Suprapubic skin (tissue), 4 donors: ENCODE measurements at regions not wholly inside any gene's neighbourhood (a gene's known extent, or its start where the extent isn't known, plus 50 kb on each side); places are given as distances from the start of the nearest gene placed in this dataset.

Source experiments
- DNase-seq, 2 donors: peaks; one replicate each; pipeline ENCODE4 v3.0.0-alpha.2; 2019; ENCODE audit warnings: low spot score in 2 of 2
- H3K27ac ChIP-seq: fragments of 200-600 bp; sonication (generic); one replicate; pipeline ENCODE4 v1.5.1; 2019
- H3K27me3 ChIP-seq: fragments of 200-600 bp; sonication (generic); one replicate; pipeline ENCODE4 v1.5.1; 2019
- H3K36me3 ChIP-seq: fragments of 200-600 bp; sonication (generic); one replicate; pipeline ENCODE4 v1.5.1; 2019
- H3K4me1 ChIP-seq: fragments of 200-600 bp; sonication (generic); one replicate; pipeline ENCODE4 v1.5.1; 2019
- H3K4me3 ChIP-seq: fragments of 200-600 bp; sonication (generic); one replicate; pipeline ENCODE4 v1.5.1; 2019; ENCODE audit warnings: mild to moderate bottlenecking
- H3K9me3 ChIP-seq: fragments of 200-600 bp; sonication (generic); one replicate; pipeline ENCODE4 v1.5.1; 2019
- CTCF ChIP-seq, 2 donors: fragments of 200-600 bp in 1 of 2; fragments of 450-650 bp in 1 of 2; sonication (generic) in 1 of 2; IDR thresholded peaks; one replicate each; pipeline ENCODE4 v1.5.1; 2016 to 2019; ENCODE audit warnings: antibody characterized with exemption in 2 of 2, mild to moderate bottlenecking in 1 of 2, moderate library complexity in 1 of 2
- EP300 ChIP-seq: sonication (generic); formaldehyde crosslinking; IDR thresholded peaks from one replicate; pipeline ENCODE4 v1.6.1; 2017; ENCODE audit warnings: antibody characterized with exemption
- POLR2A ChIP-seq, 2 donors: fragments of 450-650 bp; IDR thresholded peaks; one replicate each; pipeline ENCODE4 v1.6.1; 2017; ENCODE audit warnings: antibody characterized with exemption in 2 of 2, mild to moderate bottlenecking in 2 of 2, moderate library complexity in 2 of 2
- POLR2AphosphoS5 ChIP-seq, 3 donors: sonication (generic); formaldehyde crosslinking; IDR thresholded peaks; one replicate each; pipeline ENCODE4 v1.6.1; 2017; ENCODE audit warnings: antibody characterized with exemption in 3 of 3
- WGBS: methylation state at CpG from one replicate; pipeline ENCODE4 v1.1.5; 2018; 5-methylcytosine and 5-hydroxymethylcytosine counted together

GRCh38 chr6:112739766-112740165 lies 392.6 kb downstream of the RFPL4B start:
- TF ChIP-seq POLR2A (IDR thresholded peaks at IDR 0.05) (no peak), EP300 (no peak), CTCF (IDR thresholded peaks at IDR 0.05) (no peak), POLR2AphosphoS5 (IDR thresholded peaks at IDR 0.05) (no peak)
- DNase-seq: no peak
- no peaks in the 10 kb centered on the region for H3K4me1 ChIP-seq
- no peaks in the 10 kb centered on the region for H3K36me3 ChIP-seq
- no peak overlapping the region for H3K27ac ChIP-seq
- no peaks in the 10 kb centered on the region for H3K27me3 ChIP-seq
- no peaks in the 10 kb centered on the region for H3K9me3 ChIP-seq
- no peak overlapping the region for H3K4me3 ChIP-seq

- Histone ChIP-seq H3K9me3 (no peaks in the 10 kb centered on the region), H3K4me3 (no peak overlapping the region), H3K27ac (no peak overlapping the region), H3K27me3 (no peaks in the 10 kb centered on the region), H3K36me3 (no peaks in the 10 kb centered on the region), H3K4me1 (no peaks in the 10 kb centered on the region)
- DNase-seq: no peak
- no peak for TF ChIP-seq POLR2A (IDR thresholded peaks at IDR 0.05)
- no peak for TF ChIP-seq CTCF (IDR thresholded peaks at IDR 0.05)
- TF ChIP-seq POLR2AphosphoS5 (IDR thresholded peaks at IDR 0.05): no peak
- TF ChIP-seq EP300: no peak
- WGBS: 92% methylated on average over 1 of the region's 1 CpG
Measured at GRCh38 chr6:112743323-112743722, 396.2 kb downstream of the RFPL4B start.

GRCh38 chr6:112744827-112745226 lies 397.7 kb downstream of the RFPL4B start:
- Histone ChIP-seq H3K27ac (no peak overlapping the region), H3K4me3 (no peak overlapping the region), H3K36me3 (no peaks in the 10 kb centered on the region), H3K27me3 (no peaks in the 10 kb centered on the region), H3K4me1 (no peaks in the 10 kb centered on the region), H3K9me3 (no peaks in the 10 kb centered on the region)
- TF ChIP-seq POLR2A (IDR thresholded peaks at IDR 0.05): no peak
- TF ChIP-seq EP300: no peak
- no peak for TF ChIP-seq POLR2AphosphoS5 (IDR thresholded peaks at IDR 0.05)
- TF ChIP-seq CTCF (IDR thresholded peaks at IDR 0.05): no peak
- 59% methylated on average over 4 of the region's 4 CpGs for WGBS
- DNase-seq: no peak

GRCh38 chr6:112745765-112746164 lies 398.6 kb downstream of the RFPL4B start:
- no peaks in the 10 kb centered on the region for H3K4me1 ChIP-seq
- DNase-seq: no peak
- H3K27ac ChIP-seq: no peak overlapping the region
- no peaks in the 10 kb centered on the region for H3K36me3 ChIP-seq
- WGBS: 47% methylated on average over 1 of the region's 1 CpG
- TF ChIP-seq POLR2A (IDR thresholded peaks at IDR 0.05): no peak
- no peak for TF ChIP-seq CTCF (IDR thresholded peaks at IDR 0.05)
- no peak for TF ChIP-seq POLR2AphosphoS5 (IDR thresholded peaks at IDR 0.05)
- TF ChIP-seq EP300: no peak
- H3K4me3 ChIP-seq: no peak overlapping the region
- no peaks in the 10 kb centered on the region for H3K27me3 ChIP-seq
- no peaks in the 10 kb centered on the region for H3K9me3 ChIP-seq

- no peaks in the 10 kb centered on the region for H3K36me3 ChIP-seq
- 95% methylated on average over 5 of the region's 5 CpGs for WGBS
- DNase-seq: no peak
- H3K27me3 ChIP-seq: no peaks in the 10 kb centered on the region
- no peak overlapping the region for H3K4me3 ChIP-seq
- no peaks in the 10 kb centered on the region for H3K4me1 ChIP-seq
- no peak overlapping the region for H3K27ac ChIP-seq
- no peaks in the 10 kb centered on the region for H3K9me3 ChIP-seq
- TF ChIP-seq EP300 (no peak), POLR2A (IDR thresholded peaks at IDR 0.05) (no peak), CTCF (IDR thresholded peaks at IDR 0.05) (no peak), POLR2AphosphoS5 (IDR thresholded peaks at IDR 0.05) (no peak)
Measured at GRCh38 chr6:112749673-112750072, 402.5 kb downstream of the RFPL4B start.
